Osteocyte (in vitro differentiated cells): ENCODE measurements at regions not wholly inside any gene's neighbourhood (a gene's known extent, or its start where the extent isn't known, plus 50 kb on each side); places are given as distances from the start of the nearest gene placed in this dataset.

Experiments used
- DNase-seq: peaks from one replicate; pipeline ENCODE4 v3.0.0; 2021; ENCODE audit warnings: mixed read lengths; ENCODE audit not compliant: unreplicated experiment; ENCODE audit errors: extremely low spot score
- H3K27ac Mint-ChIP-seq: one replicate; pipeline ENCODE4 v1.8.0; 2021; ENCODE audit warnings: mild to moderate bottlenecking, mixed read lengths; ENCODE audit not compliant: unreplicated experiment
- H3K27me3 Mint-ChIP-seq: one replicate; pipeline ENCODE4 v1.8.0; 2021; ENCODE audit warnings: mixed read lengths; ENCODE audit not compliant: unreplicated experiment
- H3K36me3 Mint-ChIP-seq: one replicate; pipeline ENCODE4 v1.8.0; 2021; ENCODE audit warnings: mixed read lengths; ENCODE audit not compliant: unreplicated experiment
- H3K4me1 Mint-ChIP-seq: one replicate; pipeline ENCODE4 v1.8.0; 2021; ENCODE audit warnings: mixed read lengths; ENCODE audit not compliant: unreplicated experiment
- H3K4me3 Mint-ChIP-seq: one replicate; pipeline ENCODE4 v1.8.0; 2021; ENCODE audit warnings: mild to moderate bottlenecking, moderate library complexity, mixed read lengths; ENCODE audit not compliant: unreplicated experiment
- H3K9me3 Mint-ChIP-seq: one replicate; pipeline ENCODE4 v1.8.0; 2021; ENCODE audit warnings: mixed read lengths; ENCODE audit not compliant: unreplicated experiment
- CTCF ChIP-seq: fragments of 200-600 bp; sonication (generic); IDR thresholded peaks from 2 replicates; pipeline ENCODE4 v1.5.0; 2021; ENCODE audit warnings: antibody characterized with exemption, mild to moderate bottlenecking, moderate library complexity

DNA sequence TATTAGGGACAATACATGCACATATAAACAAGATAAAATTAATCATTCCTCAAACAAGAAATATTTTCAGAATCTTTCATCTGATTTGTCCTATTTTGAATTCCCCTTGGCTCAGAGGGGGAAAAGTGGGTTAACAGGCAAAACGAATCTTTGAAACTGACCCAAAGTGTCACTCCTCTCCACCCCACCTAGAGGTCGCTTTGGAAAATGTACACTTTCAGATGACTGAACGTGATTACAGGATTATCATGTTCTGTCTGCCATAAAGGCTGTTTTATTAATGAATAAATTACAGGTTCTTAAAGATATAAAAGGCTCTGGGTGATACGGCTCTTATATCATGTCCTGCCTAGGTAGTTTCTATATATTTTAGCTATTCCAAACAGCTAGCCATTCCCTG lies 1735.0 kb downstream of the LRRC4C start:
- no peaks in the 10 kb centered on the region for H3K4me1 Mint-ChIP-seq
- peaks cover 5% of the 10 kb centered on the region for H3K9me3 Mint-ChIP-seq
- no peak overlapping the region for H3K27ac Mint-ChIP-seq
- no peaks in the 10 kb centered on the region for H3K27me3 Mint-ChIP-seq
- H3K4me3 Mint-ChIP-seq = no peak overlapping the region
- H3K36me3 Mint-ChIP-seq = no peaks in the 10 kb centered on the region
- DNase-seq = no peak
- TF ChIP-seq CTCF = no peak

- no peak for TF ChIP-seq CTCF
- no peak overlapping the region for H3K4me3 Mint-ChIP-seq
These were observed 1746.9 kb downstream of the LRRC4C start for GRCh38 chr11:39712581-39712980.

DNA sequence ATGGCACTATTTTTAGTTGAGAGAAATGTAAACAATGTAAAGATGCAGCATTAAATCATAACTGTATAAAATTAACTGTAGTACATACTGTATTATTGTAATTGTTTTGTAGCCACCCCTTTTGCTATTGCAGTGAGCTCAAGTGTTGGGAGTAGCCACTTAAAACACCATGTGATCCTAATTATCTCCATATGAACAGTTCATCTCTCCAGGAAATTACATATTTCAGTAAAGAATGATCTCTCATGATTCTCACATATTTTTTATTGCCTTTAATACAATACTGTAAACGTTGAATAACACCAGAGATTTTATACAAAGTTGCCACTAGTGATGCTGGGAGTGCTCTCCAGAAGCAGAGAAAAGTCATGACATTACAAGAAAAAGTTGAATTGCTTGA lies 1768.6 kb downstream of the LRRC4C start:
- Mint-ChIP-seq H3K9me3 (peaks cover 25% of the 10 kb centered on the region), H3K27ac (no peak overlapping the region), H3K36me3 (no peaks in the 10 kb centered on the region), H3K4me3 (no peak overlapping the region), H3K4me1 (no peaks in the 10 kb centered on the region), H3K27me3 (no peaks in the 10 kb centered on the region)
- no peak for DNase-seq
- no peak for TF ChIP-seq CTCF

More at GRCh38 chr11:39712581-39712980, 1746.9 kb downstream of the LRRC4C start:
- no peaks in the 10 kb centered on the region for H3K27me3 Mint-ChIP-seq
- no peak for DNase-seq
- no peaks in the 10 kb centered on the region for H3K36me3 Mint-ChIP-seq
- H3K4me1 Mint-ChIP-seq = no peaks in the 10 kb centered on the region
- H3K27ac Mint-ChIP-seq = no peak overlapping the region
- H3K9me3 Mint-ChIP-seq = peaks cover 24% of the 10 kb centered on the region

GRCh38 chr11:39683951-39684554 lies 1775.4 kb downstream of the LRRC4C start:
- Mint-ChIP-seq H3K4me1 (no peaks in the 10 kb centered on the region), H3K27me3 (no peaks in the 10 kb centered on the region)
- no peak for TF ChIP-seq CTCF

GRCh38 chr11:39683288-39683950 lies 1776.0 kb downstream of the LRRC4C start:
- Mint-ChIP-seq H3K27ac (no peak overlapping the region), H3K9me3 (peaks cover 52% of the 10 kb centered on the region), H3K4me3 (no peak overlapping the region), H3K36me3 (no peaks in the 10 kb centered on the region), H3K4me1 (no peaks in the 10 kb centered on the region), H3K27me3 (no peaks in the 10 kb centered on the region)
- DNase-seq = no peak
- no peak for TF ChIP-seq CTCF

More at GRCh38 chr11:39683951-39684554, 1775.4 kb downstream of the LRRC4C start:
- Mint-ChIP-seq H3K4me3 (no peak overlapping the region), H3K36me3 (no peaks in the 10 kb centered on the region), H3K27ac (no peak overlapping the region), H3K9me3 (peaks cover 47% of the 10 kb centered on the region)
- no peak for DNase-seq
